B cell (primary cell): ENCODE measurements at regions not wholly inside any gene's neighbourhood (a gene's known extent, or its start where the extent isn't known, plus 50 kb on each side); places are given as distances from the start of the nearest gene placed in this dataset.

Experiments used
- ATAC-seq: fragments of 200-7000 bp; cut with Tn5 transposase; one replicate; pipeline ENCODE4 v1.10.0; 2021; ENCODE audit warnings: low read depth, mild to moderate bottlenecking, moderate number of reproducible peaks, moderate library complexity
- CTCF ChIA-PET: fragments of 350-600 bp; sonication (Branson Sonifier 250); formaldehyde crosslinking; loops from one replicate; lab custom pipeline; 2021; ENCODE audit warnings: antibody characterized with exemption, inconsistent platforms; lab: Charles Lee
- POLR2A ChIA-PET: fragments of 350-600 bp; sonication (Branson Sonifier 250); formaldehyde crosslinking; loops from one replicate; lab custom pipeline; 2021; ENCODE audit warnings: antibody characterized with exemption; lab: Charles Lee
- DNase-seq: peaks from one replicate; pipeline ENCODE4 v3.0.0; 2013
- H2AFZ ChIP-seq: 2 replicates; pipeline ENCODE4 v1.6.1; 2012; ENCODE audit warnings: mild to moderate bottlenecking, low read depth, low read length; ENCODE audit not compliant: insufficient read depth, poor library complexity, severe bottlenecking
- H3K27ac ChIP-seq, 2 donors: 1 replicate in 1 of 2; 2 replicates in 1 of 2; pipeline ENCODE4 v1.5.1; 2012 to 2013; ENCODE audit warnings: low read length in 2 of 2, mild to moderate bottlenecking in 2 of 2, moderate library complexity in 1 of 2
- H3K27me3 ChIP-seq, 4 experiments: fragments of 200-600 bp in 1 of 4; sonication (generic) in 1 of 4; replicated peaks in 1 of 4; 1 replicate in 2 of 4; 2 replicates in 2 of 4; pipeline versions ENCODE4 v1.6.1 to v1.7.0; 2013 to 2016; ENCODE audit warnings: low read length in 3 of 4, mild to moderate bottlenecking in 2 of 4, mixed read lengths in 1 of 4, moderate library complexity in 1 of 4; ENCODE audit not compliant: insufficient read depth in 4 of 4, control insufficient read depth in 3 of 4; ENCODE audit errors: control extremely low read depth in 1 of 4
- H3K36me3 ChIP-seq, 2 experiments: replicated peaks in 1 of 2; 1 replicate in 1 of 2; 2 replicates in 1 of 2; pipeline versions ENCODE4 v1.6.1 to v1.7.1; 2013; ENCODE audit warnings: low read length in 1 of 2; ENCODE audit not compliant: insufficient read depth in 2 of 2, control insufficient read depth in 1 of 2; ENCODE audit errors: control extremely low read depth in 1 of 2, extremely low read depth in 1 of 2
- H3K4me1 ChIP-seq, 2 donors: fragments of 200-600 bp in 1 of 2; sonication (generic) in 1 of 2; 1 replicate in 1 of 2; 2 replicates in 1 of 2; pipeline versions ENCODE4 v1.5.1 to v1.6.1; 2013 to 2017; ENCODE audit warnings: low read length in 2 of 2; ENCODE audit not compliant: control insufficient read depth in 2 of 2, insufficient read depth in 2 of 2
- H3K4me2 ChIP-seq: replicated peaks from 2 replicates; pipeline ENCODE3; 2012; ENCODE audit warnings: mild to moderate bottlenecking, low read depth, low read length; ENCODE audit not compliant: poor library complexity, severe bottlenecking
- H3K4me3 ChIP-seq, 5 experiments: fragments of 200-600 bp in 1 of 5; sonication (generic) in 1 of 5; 1 replicate in 3 of 5; 2 replicates in 2 of 5; pipeline versions ENCODE4 v1.5.1 to v1.7.0; 2011 to 2016; ENCODE audit warnings: low read length in 4 of 5, mild to moderate bottlenecking in 4 of 5, low read depth in 2 of 5, control low read depth in 1 of 5, moderate library complexity in 1 of 5; ENCODE audit not compliant: insufficient read depth in 1 of 5; ENCODE audit errors: control extremely low read depth in 1 of 5, extremely low read depth in 1 of 5
- H3K79me2 ChIP-seq: fragments of 200-600 bp; sonication (generic); one replicate; pipeline ENCODE4 v1.6.0; 2016; ENCODE audit warnings: low read length; ENCODE audit not compliant: control insufficient read depth, insufficient read depth
- H3K9ac ChIP-seq: fragments of 200-600 bp; sonication (generic); 2 replicates; pipeline ENCODE4 v1.6.1; 2017; ENCODE audit warnings: mild to moderate bottlenecking, low read length, moderate library complexity
- H3K9me3 ChIP-seq, 3 donors: one replicate each; pipeline versions ENCODE4 v1.6.1 to v1.7.1; 2013; ENCODE audit warnings: low read length in 2 of 3; ENCODE audit not compliant: control insufficient read depth in 2 of 3, insufficient read depth in 1 of 3; ENCODE audit errors: control extremely low read depth in 1 of 3
- H4K20me1 ChIP-seq: 2 replicates; pipeline ENCODE4 v1.6.0; 2012; ENCODE audit warnings: mild to moderate bottlenecking, low read length; ENCODE audit not compliant: insufficient read depth, control insufficient read depth, poor library complexity, severe bottlenecking
- H3K27ac Mint-ChIP-seq: one replicate; pipeline ENCODE4 v1.8.0; 2021; ENCODE audit warnings: mixed read lengths
- H3K27me3 Mint-ChIP-seq: one replicate; pipeline ENCODE4 v1.8.0; 2021; ENCODE audit warnings: mixed read lengths
- H3K4me1 Mint-ChIP-seq: one replicate; pipeline ENCODE4 v1.8.0; 2021; ENCODE audit warnings: mixed read lengths
- H3K4me3 Mint-ChIP-seq: one replicate; pipeline ENCODE4 v1.8.0; 2021; ENCODE audit warnings: mixed read lengths
- H3K9me3 Mint-ChIP-seq: one replicate; pipeline ENCODE4 v1.8.0; 2022; ENCODE audit warnings: mixed read lengths; ENCODE audit not compliant: insufficient read depth
- EZH2 ChIP-seq: IDR thresholded peaks from 2 replicates; pipeline ENCODE4 v1.6.1; 2012; ENCODE audit warnings: borderline replicate concordance, low read depth, mild to moderate bottlenecking, moderate library complexity, low read length; ENCODE audit not compliant: insufficient read depth, poor library complexity, severe bottlenecking
- intact Hi-C: fragments of 100-400 bp; cut with micrococcal nuclease; formaldehyde crosslinking; loops from one replicate; pipeline ENCODE4 v1.10.0; 2022
- TF ChIP-seq, protein P1 (sequence below): fragments of 200-600 bp; IDR thresholded peaks from one replicate; pipeline ENCODE4 v1.8.0; 2022; ENCODE audit warnings: antibody characterized with exemption, mild to moderate bottlenecking

DNA sequence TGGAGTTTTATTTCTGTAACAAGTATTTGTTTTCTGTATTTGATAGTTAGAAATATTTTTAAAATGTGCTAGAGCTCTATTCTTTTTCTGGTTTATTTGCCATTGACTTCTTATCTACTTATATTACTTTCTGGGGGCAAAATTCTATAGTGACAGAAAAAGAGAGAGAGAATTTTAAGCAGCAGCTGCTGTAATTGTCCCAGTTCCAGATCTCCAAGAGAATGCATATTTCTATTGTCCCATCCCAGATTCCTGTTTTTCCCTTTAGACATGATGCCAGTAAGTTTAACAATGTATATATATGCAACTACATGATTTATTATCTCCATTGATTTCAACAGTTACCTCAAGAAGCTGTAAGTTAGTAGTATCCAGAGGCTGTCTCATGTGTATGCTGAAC, 541.7 kb upstream of the ZNF385D start:
- ChIA-PET POLR2A (no interaction called here), CTCF (no interaction called here)
- no peaks in the 10 kb centered on the region for H3K27me3 ChIP-seq
- Mint-ChIP-seq H3K27ac (no peak overlapping the region), H3K27me3 (no peaks in the 10 kb centered on the region), H3K4me3 (no peak overlapping the region), H3K9me3 (no peaks in the 10 kb centered on the region), H3K4me1 (no peaks in the 10 kb centered on the region)
- H4K20me1 ChIP-seq: no peaks in the 10 kb centered on the region
- H3K9me3 ChIP-seq: no peaks in the 10 kb centered on the region
- no peak overlapping the region for H3K4me2 ChIP-seq
- no peak overlapping the region for H3K27ac ChIP-seq
- no peak overlapping the region for H3K4me3 ChIP-seq
- no peak for ATAC-seq
- H3K9ac ChIP-seq: no peak overlapping the region
- no peak overlapping the region for H2AFZ ChIP-seq
- H3K4me1 ChIP-seq: no peaks in the 10 kb centered on the region
- H3K36me3 ChIP-seq: no peaks in the 10 kb centered on the region
- intact Hi-C loops: no loop called here
- no peak for TF ChIP-seq EZH2
- TF ChIP-seq, protein P1, sequence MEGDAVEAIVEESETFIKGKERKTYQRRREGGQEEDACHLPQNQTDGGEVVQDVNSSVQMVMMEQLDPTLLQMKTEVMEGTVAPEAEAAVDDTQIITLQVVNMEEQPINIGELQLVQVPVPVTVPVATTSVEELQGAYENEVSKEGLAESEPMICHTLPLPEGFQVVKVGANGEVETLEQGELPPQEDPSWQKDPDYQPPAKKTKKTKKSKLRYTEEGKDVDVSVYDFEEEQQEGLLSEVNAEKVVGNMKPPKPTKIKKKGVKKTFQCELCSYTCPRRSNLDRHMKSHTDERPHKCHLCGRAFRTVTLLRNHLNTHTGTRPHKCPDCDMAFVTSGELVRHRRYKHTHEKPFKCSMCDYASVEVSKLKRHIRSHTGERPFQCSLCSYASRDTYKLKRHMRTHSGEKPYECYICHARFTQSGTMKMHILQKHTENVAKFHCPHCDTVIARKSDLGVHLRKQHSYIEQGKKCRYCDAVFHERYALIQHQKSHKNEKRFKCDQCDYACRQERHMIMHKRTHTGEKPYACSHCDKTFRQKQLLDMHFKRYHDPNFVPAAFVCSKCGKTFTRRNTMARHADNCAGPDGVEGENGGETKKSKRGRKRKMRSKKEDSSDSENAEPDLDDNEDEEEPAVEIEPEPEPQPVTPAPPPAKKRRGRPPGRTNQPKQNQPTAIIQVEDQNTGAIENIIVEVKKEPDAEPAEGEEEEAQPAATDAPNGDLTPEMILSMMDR: no peak
- no peak for DNase-seq
- no peaks in the 10 kb centered on the region for H3K79me2 ChIP-seq

DNA sequence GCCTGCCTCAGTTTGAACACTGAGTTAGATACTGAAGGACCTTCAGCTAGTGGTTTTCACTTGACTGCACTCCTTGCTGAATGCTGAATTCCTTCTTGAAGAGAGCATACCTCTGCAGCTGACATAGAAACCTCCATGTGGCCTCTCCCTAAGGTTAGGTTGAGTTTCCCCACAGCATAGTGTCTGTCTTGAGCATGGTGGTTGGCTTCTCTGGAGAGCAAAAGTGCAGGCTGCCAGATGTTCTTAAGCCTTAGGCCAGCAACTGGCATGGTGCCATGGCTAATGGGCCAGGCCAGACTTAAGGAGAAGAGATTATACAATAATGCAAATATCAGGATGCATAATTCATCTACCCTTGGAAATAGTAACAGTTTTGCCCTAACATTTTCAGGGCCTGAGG, 545.6 kb upstream of the ZNF385D start:
- POLR2A ChIA-PET: no interaction called here
- ATAC-seq: no peak
- H3K36me3 ChIP-seq: no peaks in the 10 kb centered on the region

More for the DNA sequence above, 545.6 kb upstream of the ZNF385D start:
- CTCF ChIA-PET: no interaction called here
- DNase-seq: no peak
- intact Hi-C loops: no loop called here
- Histone ChIP-seq H2AFZ (no peak overlapping the region), H3K27me3 (no peaks in the 10 kb centered on the region), H3K79me2 (no peaks in the 10 kb centered on the region), H3K4me3 (no peak overlapping the region), H3K27ac (no peak overlapping the region), H3K9me3 (peaks cover 0 to 3% (median 2%) of the 10 kb centered on the region in 3 donors), H3K9ac (no peak overlapping the region), H3K4me1 (no peaks in the 10 kb centered on the region), H3K4me2 (no peak overlapping the region), H4K20me1 (no peaks in the 10 kb centered on the region)
- Mint-ChIP-seq H3K9me3 (no peaks in the 10 kb centered on the region), H3K27ac (no peak overlapping the region), H3K27me3 (no peaks in the 10 kb centered on the region), H3K4me1 (no peaks in the 10 kb centered on the region), H3K4me3 (no peak overlapping the region)
- no peak for TF ChIP-seq EZH2
- TF ChIP-seq, protein P1: no peak
